SKM-1 treated with dmso at 0.1 percent for 144 hours (cell line): ENCODE measurements at regions not wholly inside any gene's neighbourhood (a gene's known extent, or its start where the extent isn't known, plus 50 kb on each side); places are given as distances from the start of the nearest gene placed in this dataset.

ENCODE experiments used
- DNase-seq: peaks from one replicate; lab custom pipeline; 2025; ENCODE audit not compliant: unreplicated experiment; lab: John Stamatoyannopoulos, UW

- no peak for DNase-seq
Measured at GRCh38 chr1:90782046-90782445, 64.9 kb upstream of the BARHL2 start.

- DNase-seq = no peak
Measured at GRCh38 chr1:90781534-90781933, 64.4 kb upstream of the BARHL2 start.

- no peak for DNase-seq
Measured at GRCh38 chr1:90780981-90781380, 63.9 kb upstream of the BARHL2 start.

- DNase-seq = peak; percentile 16
Measured at GRCh38 chr1:90779573-90779972, 62.5 kb upstream of the BARHL2 start.

- DNase-seq = no peak
Measured at GRCh38 chr1:90778486-90778885, 61.4 kb upstream of the BARHL2 start.

- DNase-seq = no peak
Measured at GRCh38 chr1:90773812-90774211, 56.7 kb upstream of the BARHL2 start.

- DNase-seq = no peak
Measured at GRCh38 chr1:90768826-90769225, 51.7 kb upstream of the BARHL2 start.

- no peak for DNase-seq
Measured at GRCh38 chr1:90768098-90768497, 51.0 kb upstream of the BARHL2 start.
